Suppressor macrophage treated with lipopolysaccharide for 1 hour (primary cell): ENCODE measurements at regions not wholly inside any gene's neighbourhood (a gene's known extent, or its start where the extent isn't known, plus 50 kb on each side); places are given as distances from the start of the nearest gene placed in this dataset.
A peak's percentile ranks its signal among the peaks of the same experiment; 100 is the strongest.

ENCODE experiments used
- DNase-seq, 3 donors: peaks; one replicate each; pipeline ENCODE4 v3.0.0-alpha.2; 2020 to 2022

GRCh38 chr20:63067266-63067635, 60.5 kb upstream of the BHLHE23 start:
- DNase-seq: no peak

GRCh38 chr20:63066506-63067265, 59.9 kb upstream of the BHLHE23 start:
- DNase-seq: no peak

- no peak for DNase-seq
Measured at GRCh38 chr20:63065911-63066310, 59.1 kb upstream of the BHLHE23 start.

- DNase-seq: no peak
Measured at GRCh38 chr20:63064745-63065711, 58.3 kb upstream of the BHLHE23 start.

GRCh38 chr20:63064310-63064709, 57.5 kb upstream of the BHLHE23 start:
- no peak for DNase-seq

GRCh38 chr20:63062188-63063140, 55.7 kb upstream of the BHLHE23 start:
- DNase-seq: no peak

- DNase-seq: no peak
Measured at GRCh38 chr20:63061771-63062100, 55.0 kb upstream of the BHLHE23 start.

GRCh38 chr20:63061051-63061770, 54.4 kb upstream of the BHLHE23 start:
- no peak for DNase-seq

GRCh38 chr20:63060057-63060991, 53.6 kb upstream of the BHLHE23 start:
- no peak for DNase-seq

GRCh38 chr20:63059684-63060056, 52.9 kb upstream of the BHLHE23 start:
- DNase-seq: no peak

- no peak for DNase-seq
Measured at GRCh38 chr20:63058696-63059335, 52.1 kb upstream of the BHLHE23 start.

- DNase-seq: no peak
Measured at GRCh38 chr20:63057171-63058117, 50.7 kb upstream of the BHLHE23 start.

- peak in 2 of 3 donors; percentile 40 to 60 for DNase-seq
Measured at GRCh38 chr20:63056236-63057170, 49.7 kb upstream of the BHLHE23 start.
